Erythroblast (primary cell): ENCODE measurements at regions not wholly inside any gene's neighbourhood (a gene's known extent, or its start where the extent isn't known, plus 50 kb on each side); places are given as distances from the start of the nearest gene placed in this dataset.

Experiments
- GATA1 ChIP-seq: IDR thresholded peaks from 2 replicates; pipeline ENCODE4 v1.6.1; 2011; ENCODE audit warnings: low read depth, mild to moderate bottlenecking, control low read depth, low read length, moderate library complexity
- POLR2A ChIP-seq: IDR thresholded peaks from 2 replicates; pipeline ENCODE4 v1.6.1; 2011; ENCODE audit warnings: mild to moderate bottlenecking, low read length

DNA sequence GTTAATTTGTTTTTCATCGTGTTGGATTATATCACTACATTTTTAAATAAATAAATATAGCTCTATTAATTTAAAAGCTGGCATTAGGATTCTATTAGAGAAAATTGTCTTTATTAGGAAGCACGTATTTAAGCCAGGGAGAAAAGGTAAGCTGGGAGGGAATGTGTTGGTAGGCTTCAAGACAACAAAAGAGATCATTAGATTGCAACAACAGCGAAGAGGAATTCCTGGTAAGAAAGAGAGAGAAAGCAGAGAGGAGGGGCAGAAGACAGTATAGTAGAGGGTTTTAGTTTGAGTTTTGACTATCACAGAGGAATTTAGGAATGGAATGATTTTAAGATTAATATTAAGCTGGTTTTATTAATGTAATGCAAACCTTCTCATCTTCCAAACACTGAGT, 613.6 kb upstream of the USP15 start:
- TF ChIP-seq POLR2A, result no peak
- no peak for TF ChIP-seq GATA1
